ENCODE measurements at regions not wholly inside any gene's neighbourhood (a gene's known extent, or its start where the extent isn't known, plus 50 kb on each side); places are given as distances from the start of the nearest gene placed in this dataset.
"Not testable (repeated sequence)": the region's sequence is repeated elsewhere in the genome, so short reads cannot be mapped to it uniquely, and the experiment has no call there.

DNA sequence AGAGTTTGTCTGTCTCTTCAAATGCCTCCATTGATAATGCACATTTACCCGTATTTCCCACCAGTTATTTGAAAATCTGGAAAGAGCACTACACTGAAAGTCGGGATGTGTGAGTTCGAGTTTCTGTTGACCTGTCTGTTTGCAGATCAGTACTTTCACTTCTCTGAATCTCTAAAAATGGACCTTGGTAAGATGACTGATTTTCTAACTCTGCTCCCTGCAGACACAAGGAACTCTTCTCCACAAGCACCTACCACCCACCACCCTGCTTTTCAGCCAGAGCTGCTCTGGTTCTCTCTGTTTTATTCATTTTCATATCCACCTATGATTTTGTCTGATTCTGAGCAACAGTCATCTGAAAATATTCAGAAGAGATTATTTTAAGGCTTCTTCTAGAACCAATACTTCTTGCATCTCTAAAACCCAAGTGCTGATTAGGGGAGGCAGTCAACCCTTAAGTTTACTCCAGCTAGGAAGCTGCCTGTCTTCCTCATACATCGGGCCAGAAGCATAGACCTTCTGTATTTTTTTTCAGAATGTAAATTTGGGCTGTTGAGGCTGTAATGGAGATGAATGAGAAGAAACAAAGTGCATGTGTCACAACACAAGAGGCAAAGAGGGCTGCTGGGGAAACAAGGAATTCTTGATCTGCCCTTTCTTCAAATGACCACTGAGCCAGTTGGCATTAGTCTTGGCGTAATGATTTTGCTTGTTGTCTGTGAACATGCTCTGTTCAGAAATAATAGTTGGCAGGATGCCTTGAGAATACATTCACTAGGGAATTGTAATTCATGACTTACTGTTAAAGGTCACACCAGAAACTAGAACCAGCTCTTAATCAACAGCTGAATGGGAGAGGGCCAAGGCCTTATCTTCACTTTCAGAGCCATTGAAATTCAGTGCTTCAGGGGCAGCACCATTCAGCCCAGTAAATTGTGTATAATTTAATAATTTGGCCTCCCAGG lies 85.4 kb upstream of the MYLIP start:
- no peak for DNase-seq (ENCODE audit: extremely low read depth, low read depth)
- TF ChIP-seq, protein P1, sequence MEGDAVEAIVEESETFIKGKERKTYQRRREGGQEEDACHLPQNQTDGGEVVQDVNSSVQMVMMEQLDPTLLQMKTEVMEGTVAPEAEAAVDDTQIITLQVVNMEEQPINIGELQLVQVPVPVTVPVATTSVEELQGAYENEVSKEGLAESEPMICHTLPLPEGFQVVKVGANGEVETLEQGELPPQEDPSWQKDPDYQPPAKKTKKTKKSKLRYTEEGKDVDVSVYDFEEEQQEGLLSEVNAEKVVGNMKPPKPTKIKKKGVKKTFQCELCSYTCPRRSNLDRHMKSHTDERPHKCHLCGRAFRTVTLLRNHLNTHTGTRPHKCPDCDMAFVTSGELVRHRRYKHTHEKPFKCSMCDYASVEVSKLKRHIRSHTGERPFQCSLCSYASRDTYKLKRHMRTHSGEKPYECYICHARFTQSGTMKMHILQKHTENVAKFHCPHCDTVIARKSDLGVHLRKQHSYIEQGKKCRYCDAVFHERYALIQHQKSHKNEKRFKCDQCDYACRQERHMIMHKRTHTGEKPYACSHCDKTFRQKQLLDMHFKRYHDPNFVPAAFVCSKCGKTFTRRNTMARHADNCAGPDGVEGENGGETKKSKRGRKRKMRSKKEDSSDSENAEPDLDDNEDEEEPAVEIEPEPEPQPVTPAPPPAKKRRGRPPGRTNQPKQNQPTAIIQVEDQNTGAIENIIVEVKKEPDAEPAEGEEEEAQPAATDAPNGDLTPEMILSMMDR (IDR thresholded peaks at IDR 0.05; ENCODE audit: low read depth, low read length, missing control alignments): no peak
- H3K4me3 ChIP-seq (replicated peaks; ENCODE audit: low read depth, low read length): no peak overlapping the region

DNA sequence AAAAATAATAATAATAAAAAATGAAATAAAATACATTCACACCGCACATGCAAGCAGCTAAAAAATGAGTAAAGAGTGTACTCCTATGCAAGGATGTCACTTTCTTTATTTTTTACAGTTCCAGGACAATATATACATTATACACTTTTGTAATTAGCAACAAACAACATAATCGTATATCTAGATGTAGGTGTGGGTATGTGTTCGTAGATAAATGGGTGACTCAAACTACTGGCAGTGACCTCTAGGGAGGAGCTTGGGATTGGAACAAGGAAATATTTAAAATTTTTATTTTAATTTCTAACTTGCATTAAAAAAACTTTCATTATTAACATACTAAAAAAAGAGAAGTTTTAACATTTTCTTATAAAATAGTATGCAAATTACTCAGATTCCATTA lies 86.1 kb upstream of the MYLIP start:
- no peak overlapping the region for H3K4me3 ChIP-seq (replicated peaks; ENCODE audit: low read depth, low read length)
- DNase-seq (ENCODE audit: extremely low read depth, low read depth): no peak
- TF ChIP-seq, protein P1 (IDR thresholded peaks at IDR 0.05; ENCODE audit: low read depth, low read length, missing control alignments): no peak

DNA sequence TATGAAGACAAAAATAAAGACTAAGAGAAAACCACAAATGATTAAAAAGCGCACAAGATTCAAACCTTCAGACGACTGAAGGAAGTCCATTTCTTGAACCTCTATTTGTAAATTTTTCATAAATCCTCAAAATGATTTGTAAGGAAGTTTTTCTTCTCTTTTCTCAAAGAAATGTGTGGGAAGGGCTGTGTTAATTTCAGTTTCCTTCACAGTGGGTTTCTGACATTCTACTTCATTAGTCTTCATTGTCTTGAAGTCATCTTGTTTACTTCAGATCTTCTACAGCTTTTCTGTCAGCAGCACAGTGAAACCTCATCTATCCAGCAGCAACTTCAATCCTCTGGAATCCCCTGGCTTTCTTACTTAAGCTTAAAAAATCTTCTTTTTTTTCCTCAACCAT lies 87.6 kb upstream of the MYLIP start:
- H3K4me3 ChIP-seq (replicated peaks; ENCODE audit: low read depth, low read length): no peak overlapping the region
- no peak for DNase-seq (ENCODE audit: extremely low read depth, low read depth)
- TF ChIP-seq, protein P1 (IDR thresholded peaks at IDR 0.05; ENCODE audit: low read depth, low read length, missing control alignments): no peak

DNA sequence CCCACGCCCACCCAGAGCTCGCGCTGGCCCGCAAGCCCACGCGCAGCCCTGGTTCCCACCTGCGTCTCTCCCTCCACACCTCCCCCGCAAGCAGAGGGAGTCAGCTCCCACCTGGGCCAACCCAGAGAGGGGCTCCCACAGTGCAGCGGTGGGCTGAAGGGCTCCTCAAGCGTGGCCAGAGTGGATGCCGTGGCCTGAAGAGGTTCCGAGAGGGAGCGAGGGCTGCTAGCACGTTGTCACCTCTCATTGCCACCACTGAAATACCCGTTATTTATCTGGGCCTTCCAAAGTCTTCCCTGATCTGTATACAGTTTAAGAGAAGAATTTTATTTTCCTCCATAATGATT lies 88.3 kb upstream of the MYLIP start:
- TF ChIP-seq, protein P1 (IDR thresholded peaks at IDR 0.05; ENCODE audit: low read depth, low read length, missing control alignments): no peak
- no peak for DNase-seq (ENCODE audit: extremely low read depth, low read depth)
- H3K4me3 ChIP-seq (replicated peaks; ENCODE audit: low read depth, low read length): no peak overlapping the region

DNA sequence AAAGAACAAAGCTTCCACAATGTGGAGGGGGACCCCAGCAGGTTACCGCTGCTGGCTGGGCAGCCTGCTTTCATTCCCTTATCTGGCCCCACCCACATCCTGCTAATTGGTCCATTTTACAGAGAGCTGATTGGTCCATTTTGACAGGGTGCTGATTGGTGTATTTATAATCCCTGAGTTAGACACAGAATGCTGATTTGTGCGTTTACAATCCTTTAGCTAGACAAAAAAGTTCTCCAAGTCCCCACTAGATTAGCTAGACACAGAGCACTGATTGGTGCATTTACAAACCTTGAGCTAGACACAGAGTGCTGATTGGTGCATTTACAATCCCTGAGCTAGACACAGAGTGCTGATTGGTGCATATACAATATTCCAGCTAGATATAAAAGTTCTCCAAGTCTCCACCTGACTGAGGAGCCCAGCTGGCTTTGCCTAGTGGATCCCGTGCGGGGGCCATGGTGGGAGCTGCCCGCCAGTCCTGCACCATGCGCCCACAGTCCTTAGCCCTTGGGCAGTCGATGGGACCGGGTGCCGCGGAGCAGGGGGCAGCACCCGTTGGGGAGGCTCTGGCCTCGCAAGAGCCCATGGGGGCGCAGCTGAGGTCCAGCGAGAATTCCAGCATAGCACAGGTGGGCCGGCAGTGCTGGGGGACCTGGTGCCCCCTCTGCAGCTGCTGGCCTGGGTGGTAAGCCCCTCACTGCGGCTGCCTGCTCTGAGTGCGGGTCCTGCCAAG lies 88.8 kb upstream of the MYLIP start:
- not testable (repeated sequence) for DNase-seq (ENCODE audit: extremely low read depth, low read depth); H3K4me3 ChIP-seq (replicated peaks; ENCODE audit: low read depth, low read length)

DNA sequence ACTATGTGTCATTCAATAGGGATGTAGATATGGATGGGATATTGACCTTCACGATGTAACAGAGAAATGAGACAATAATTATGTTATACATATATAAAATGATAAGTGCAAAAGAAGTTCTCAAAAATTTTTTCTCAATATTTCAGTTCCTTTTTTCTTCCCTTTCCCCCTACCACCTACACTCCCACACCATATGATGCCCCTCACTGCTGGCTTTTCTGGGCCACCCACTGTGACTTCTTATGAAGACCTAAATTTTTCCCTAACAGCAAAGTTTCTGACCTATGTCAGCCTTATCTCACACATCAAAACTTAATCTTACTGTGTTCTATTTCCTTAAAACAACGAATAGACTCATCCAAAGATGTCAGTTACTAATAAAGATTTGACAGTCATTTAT lies 89.9 kb upstream of the MYLIP start:
- TF ChIP-seq, protein P1 (IDR thresholded peaks at IDR 0.05; ENCODE audit: low read depth, low read length, missing control alignments): no peak
- no peak for DNase-seq (ENCODE audit: extremely low read depth, low read depth)
- H3K4me3 ChIP-seq (replicated peaks; ENCODE audit: low read depth, low read length): no peak overlapping the region

DNA sequence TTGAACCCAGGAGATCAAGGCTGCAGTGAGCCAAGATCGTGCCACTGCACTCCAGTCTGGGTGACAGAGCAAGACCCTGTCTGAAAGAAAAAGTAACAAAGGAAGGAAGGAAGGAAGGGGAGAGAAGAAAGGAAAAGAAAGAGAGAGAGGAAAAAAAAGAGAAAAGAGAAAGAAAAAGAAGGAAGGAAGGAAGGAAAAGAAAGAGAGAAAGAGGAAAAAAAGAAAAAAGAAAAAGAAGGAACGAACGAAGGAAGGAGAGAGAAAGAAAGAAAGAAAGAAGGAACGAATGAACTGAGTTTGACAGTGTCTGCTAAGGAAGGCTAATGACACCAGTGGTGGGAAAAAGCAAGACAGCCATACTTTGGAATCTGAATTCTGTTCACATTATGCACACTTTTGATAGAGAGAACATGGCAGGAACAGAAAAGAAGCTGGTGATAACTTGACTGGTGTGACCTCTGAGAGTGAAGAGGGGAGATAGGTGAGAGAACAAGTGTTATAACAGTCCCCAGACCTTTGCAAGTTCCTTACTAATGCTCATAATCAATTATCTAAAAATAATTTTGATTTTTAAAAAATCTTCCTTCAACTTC lies 93.3 kb upstream of the MYLIP start:
- H3K4me3 ChIP-seq (replicated peaks; ENCODE audit: low read depth, low read length): no peak overlapping the region
- TF ChIP-seq, protein P1 (IDR thresholded peaks at IDR 0.05; ENCODE audit: low read depth, low read length, missing control alignments): no peak
- no peak for DNase-seq (ENCODE audit: extremely low read depth, low read depth)
